MCF 10A (cell line): ENCODE measurements at regions not wholly inside any gene's neighbourhood (a gene's known extent, or its start where the extent isn't known, plus 50 kb on each side); places are given as distances from the start of the nearest gene placed in this dataset.

Experiments used
- BruUV-seq: library from RNA; stranded (reverse); fragments of 400-500 nt; replicated peaks from 2 replicates; lab custom pipeline; 2021; lab: Mats Ljungman, UMichigan
- CTCF ChIA-PET: fragments of 300-600 bp; sonication (Branson Sonifier 250); formaldehyde crosslinking; extraction: SDS; loops from one replicate; lab custom pipeline; 2021; ENCODE audit warnings: antibody characterized with exemption, inconsistent platforms; lab: Yijun Ruan, JAX
- POLR2A ChIA-PET: fragments of 300-600, 350-650 bp; sonication (Branson Sonifier 250); formaldehyde crosslinking; extraction: SDS; loops from one replicate; lab custom pipeline; 2020; ENCODE audit warnings: antibody characterized with exemption, inconsistent platforms; lab: Yijun Ruan, JAX
- DNase-seq: peaks from one replicate; pipeline ENCODE4 v3.0.0-alpha.2; 2018; ENCODE audit not compliant: unreplicated experiment
- H3K27ac Mint-ChIP-seq: one replicate; pipeline ENCODE4 v1.8.0; 2022; ENCODE audit warnings: mild to moderate bottlenecking, low read depth, mixed read lengths; ENCODE audit not compliant: unreplicated experiment
- H3K27me3 Mint-ChIP-seq: one replicate; pipeline ENCODE4 v1.8.0; 2022; ENCODE audit warnings: mixed read lengths; ENCODE audit not compliant: insufficient read depth, unreplicated experiment
- H3K36me3 Mint-ChIP-seq: one replicate; pipeline ENCODE4 v1.8.0; 2022; ENCODE audit warnings: mild to moderate bottlenecking, moderate library complexity, mixed read lengths; ENCODE audit not compliant: insufficient read depth, unreplicated experiment
- H3K4me1 Mint-ChIP-seq: one replicate; pipeline ENCODE4 v1.8.0; 2022; ENCODE audit warnings: mixed read lengths; ENCODE audit not compliant: insufficient read depth, unreplicated experiment
- H3K4me3 Mint-ChIP-seq: one replicate; pipeline ENCODE4 v1.8.0; 2022; ENCODE audit warnings: mild to moderate bottlenecking, moderate library complexity, mixed read lengths; ENCODE audit not compliant: unreplicated experiment
- H3K9me3 Mint-ChIP-seq: one replicate; pipeline ENCODE4 v1.8.0; 2022; ENCODE audit warnings: mixed read lengths; ENCODE audit not compliant: unreplicated experiment
- CTCF ChIP-seq: fragments of 200-600 bp; IDR thresholded peaks from one replicate; pipeline ENCODE4 v1.8.0; 2022; ENCODE audit warnings: antibody characterized with exemption, mild to moderate bottlenecking; ENCODE audit not compliant: unreplicated experiment
- intact Hi-C: fragments of 100-400 bp; cut with micrococcal nuclease; formaldehyde crosslinking; loops from 2 replicates; pipeline ENCODE4 v1.14.1; 2022

DNA sequence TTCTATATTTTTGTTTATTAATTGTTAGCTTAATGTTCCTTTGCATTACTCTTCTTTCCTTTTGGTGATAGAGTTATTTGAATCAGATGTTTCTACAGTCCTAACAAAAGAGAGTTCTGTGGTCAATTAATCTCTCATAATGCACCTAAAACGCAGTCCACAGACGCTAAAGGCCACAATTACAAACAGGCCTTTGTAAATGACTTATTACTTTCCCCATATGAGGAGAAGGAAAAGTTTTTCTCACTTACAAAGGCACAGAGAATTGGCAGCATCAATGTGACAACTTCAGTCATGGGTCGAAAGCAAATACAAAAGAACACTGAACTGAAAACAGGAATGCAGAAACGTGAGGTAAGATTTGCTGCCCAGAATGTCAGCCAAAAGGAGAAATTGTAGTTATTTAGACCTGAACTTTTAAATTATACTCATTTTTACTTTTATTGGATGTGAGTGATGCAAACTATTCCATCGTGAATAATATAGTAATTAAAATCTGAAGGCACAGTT lies 142.0 kb upstream of the SYT10 start:
- no TSS peak for BruUV-seq
- Mint-ChIP-seq H3K4me1 (no peaks in the 10 kb centered on the region), H3K4me3 (no peak overlapping the region), H3K27ac (no peak overlapping the region), H3K36me3 (no peaks in the 10 kb centered on the region), H3K27me3 (no peaks in the 10 kb centered on the region), H3K9me3 (no peaks in the 10 kb centered on the region)
- ChIA-PET CTCF (no interaction called here), POLR2A (no interaction called here)
- intact Hi-C loops, result no loop called here
- TF ChIP-seq CTCF, result no peak
- no peak for DNase-seq

DNA sequence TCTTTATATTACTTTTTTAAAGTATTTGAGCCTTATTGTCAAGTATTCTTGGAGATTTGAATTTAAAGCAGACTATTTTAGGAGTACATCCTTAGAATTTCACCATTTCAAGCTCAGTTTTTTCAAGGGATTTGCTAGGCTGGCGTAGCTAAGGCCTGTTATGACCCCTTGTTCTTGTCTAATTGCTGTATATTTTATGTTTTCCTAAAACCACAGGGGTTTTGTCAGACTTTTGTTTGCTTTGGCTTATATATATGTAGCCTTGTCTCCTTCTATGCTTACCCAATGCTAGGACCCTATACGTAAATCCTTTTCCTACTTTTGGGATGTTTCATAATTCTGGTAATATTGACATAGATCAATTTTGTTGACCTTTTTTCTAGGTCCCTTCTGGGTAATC lies 147.0 kb upstream of the SYT10 start:
- TF ChIP-seq CTCF, result no peak
- POLR2A ChIA-PET, result interaction anchor here (0.7 kb wide), 1 partner anchor 1872 kb away, joined by 3 read pairs; no protein-coding TSS in a partner anchor
- Mint-ChIP-seq H3K36me3 (no peaks in the 10 kb centered on the region), H3K4me1 (peaks cover 11% of the 10 kb centered on the region), H3K9me3 (no peaks in the 10 kb centered on the region), H3K4me3 (no peak overlapping the region), H3K27ac (no peak overlapping the region), H3K27me3 (no peaks in the 10 kb centered on the region)
- BruUV-seq, result no TSS peak
- DNase-seq, result no peak
- CTCF ChIA-PET, result interaction anchor here (0.6 kb wide), 1 partner anchor 539 kb away, joined by 3 read pairs; no protein-coding TSS in a partner anchor
- intact Hi-C loops, result loop anchor here (5.0 kb wide), 1 partner anchor 829 kb away; the partner anchor contains the start of gene YARS2

GRCh38 chr12:33587354-33587753 lies 147.7 kb upstream of the SYT10 start:
- TF ChIP-seq CTCF, result no peak
- H3K36me3 Mint-ChIP-seq, result no peaks in the 10 kb centered on the region
- CTCF ChIA-PET, result no interaction called here
- DNase-seq, result peak; percentile 38
- no peaks in the 10 kb centered on the region for H3K27me3 Mint-ChIP-seq
- POLR2A ChIA-PET, result interaction anchor here (0.7 kb wide), 1 partner anchor 656 kb away, joined by 3 read pairs; no protein-coding TSS in a partner anchor
- H3K9me3 Mint-ChIP-seq, result no peaks in the 10 kb centered on the region
- intact Hi-C loops, result loop anchor here (5.0 kb wide), 1 partner anchor 830 kb away; the partner anchor contains the start of gene YARS2
- H3K4me3 Mint-ChIP-seq, result no peak overlapping the region
- peaks cover 11% of the 10 kb centered on the region for H3K4me1 Mint-ChIP-seq
- no peak overlapping the region for H3K27ac Mint-ChIP-seq
- no TSS peak for BruUV-seq

DNA sequence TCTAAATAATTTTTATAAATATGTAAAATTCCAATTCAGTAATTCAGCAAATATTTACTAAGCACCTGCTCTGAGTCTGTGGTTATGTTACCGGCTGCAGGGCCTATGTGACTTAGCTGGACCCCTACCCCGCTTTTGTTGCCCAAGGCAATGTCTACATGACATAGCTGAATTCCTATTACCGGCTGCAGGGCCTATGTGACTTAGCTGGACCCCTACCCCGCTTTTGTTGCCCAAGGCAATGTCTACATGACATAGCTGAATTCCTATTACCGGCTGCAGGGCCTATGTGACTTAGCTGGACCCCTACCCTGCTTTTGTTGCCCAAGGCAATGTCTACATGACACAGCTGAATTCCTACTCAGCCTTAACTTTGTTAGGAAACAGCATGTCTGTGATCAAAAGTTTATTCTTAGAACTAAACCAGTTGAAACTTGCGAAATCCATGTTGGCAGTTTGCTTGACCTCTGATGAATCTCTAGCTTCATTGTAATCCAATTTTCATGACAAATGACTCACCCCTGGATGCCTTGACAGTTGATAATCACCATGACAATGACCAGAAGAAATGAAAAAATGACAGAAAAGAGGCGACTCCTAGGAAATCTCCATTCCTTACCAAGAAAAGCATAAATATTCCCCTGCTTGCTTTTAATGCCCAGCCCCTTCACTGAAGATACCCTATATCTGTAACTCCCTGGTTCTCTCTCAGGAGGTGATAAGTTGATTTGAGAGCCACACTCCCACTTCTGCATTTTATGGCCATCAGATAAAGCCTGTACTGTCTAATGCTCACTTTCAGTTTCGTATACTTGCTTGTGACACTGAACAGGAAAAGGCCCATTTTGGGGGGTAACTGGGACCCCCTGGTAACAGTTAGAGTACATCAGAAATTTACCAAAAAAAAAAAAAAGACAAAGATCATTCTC lies 148.4 kb upstream of the SYT10 start:
- H3K9me3 Mint-ChIP-seq, result no peaks in the 10 kb centered on the region
- no peak overlapping the region for H3K27ac Mint-ChIP-seq
- ChIA-PET CTCF (interaction anchor here (0.6 to 1.3 kb wide), 4 partner anchors 10 to 938 kb away, joined by 3 to 7 read pairs (median 3); no protein-coding TSS in a partner anchor), POLR2A (interaction anchor here (0.6 to 0.7 kb wide), 3 partner anchors 88 to 657 kb away, joined by 3 to 4 read pairs (median 3); no protein-coding TSS in a partner anchor)
- BruUV-seq, result no TSS peak
- intact Hi-C loops, result loop anchor here (5.0 kb wide), 1 partner anchor 831 kb away; the partner anchor contains the start of gene YARS2
- peaks cover 11% of the 10 kb centered on the region for H3K4me1 Mint-ChIP-seq
- DNase-seq, result peak; percentile 87
- H3K4me3 Mint-ChIP-seq, result no peak overlapping the region
- H3K27me3 Mint-ChIP-seq, result no peaks in the 10 kb centered on the region
- TF ChIP-seq CTCF, result no peak
- no peaks in the 10 kb centered on the region for H3K36me3 Mint-ChIP-seq
